Right lobe of liver (tissue), 6 donors: ENCODE measurements at regions not wholly inside any gene's neighbourhood (a gene's known extent, or its start where the extent isn't known, plus 50 kb on each side); places are given as distances from the start of the nearest gene placed in this dataset.

Experiments
- ATAC-seq, 4 donors: fragments of 200-7000 bp; cut with Tn5 transposase; one replicate each; pipeline ENCODE4 v1.9.1; 2020; ENCODE audit warnings: mild to moderate bottlenecking in 4 of 4, moderate library complexity in 4 of 4
- DNase-seq, 3 donors: peaks; one replicate each; pipeline ENCODE4 v3.0.0-alpha.2; 2020
- H3K27ac ChIP-seq, 3 donors: fragments of 200-600 bp; one replicate each; pipeline ENCODE4 v1.8.0; 2022
- H3K27me3 ChIP-seq, 2 donors: fragments of 200-600 bp; one replicate each; pipeline ENCODE4 v1.8.0; 2022
- H3K36me3 ChIP-seq, 4 donors: fragments of 200-600 bp; sonication (generic) in 1 of 4; one replicate each; pipeline versions ENCODE4 v1.5.1 to v1.8.0; 2017 to 2022; ENCODE audit warnings: control low read depth in 1 of 4
- H3K4me1 ChIP-seq, 4 donors: fragments of 200-600 bp; sonication (generic) in 1 of 4; one replicate each; pipeline versions ENCODE4 v1.5.1 to v1.8.0; 2017 to 2022; ENCODE audit warnings: control low read depth in 1 of 4
- H3K4me3 ChIP-seq, 3 donors: fragments of 200-600 bp; one replicate each; pipeline ENCODE4 v1.8.0; 2022
- H3K9me3 ChIP-seq, 4 donors: fragments of 200-600 bp; sonication (generic) in 1 of 4; one replicate each; pipeline versions ENCODE4 v1.5.1 to v1.8.0; 2017 to 2022; ENCODE audit warnings: control low read depth in 1 of 4
- POLR2A ChIP-seq: fragments of 450-650 bp; IDR thresholded peaks from one replicate; pipeline ENCODE4 v1.6.1; 2017; ENCODE audit warnings: antibody characterized with exemption, mild to moderate bottlenecking
- WGBS: methylation state at CpG from one replicate; pipeline ENCODE4 v1.1.6; 2018; ENCODE audit warnings: low coverage, low lambda C conversion rate; ENCODE audit not compliant: insufficient coverage; ENCODE audit errors: missing lambda C conversion rate; 5-methylcytosine and 5-hydroxymethylcytosine counted together
- intact Hi-C, 2 donors: fragments of 100-400 bp; cut with DNase I; formaldehyde crosslinking; loops; one replicate each; pipeline versions ENCODE4 v1.11.2 to v1.14.1; 2022
- TF ChIP-seq, protein P1 (sequence below), 4 donors: fragments of 200-600 bp in 3 of 4; fragments of 450-650 bp in 1 of 4; IDR thresholded peaks; one replicate each; pipeline versions ENCODE4 v1.5.1 to v1.8.0; 2016 to 2022; ENCODE audit warnings: antibody characterized with exemption in 4 of 4, mild to moderate bottlenecking in 2 of 4
- donor health status: DM: no; HTN: yes; CAD: no.
- donor health status: DM: no; HTN: no; CAD: no.
- donor health status: DM: no; HTN: no; CAD: no.
- donor health status: DM: no; HTN: yes; CAD: no.
- donor health status: DM: no; HTN: yes; CAD: no.

- WGBS = 28% methylated on average over 2 of the region's 2 CpGs
- no peaks in the 10 kb centered on the region for H3K4me1 ChIP-seq
- TF ChIP-seq, protein P1, sequence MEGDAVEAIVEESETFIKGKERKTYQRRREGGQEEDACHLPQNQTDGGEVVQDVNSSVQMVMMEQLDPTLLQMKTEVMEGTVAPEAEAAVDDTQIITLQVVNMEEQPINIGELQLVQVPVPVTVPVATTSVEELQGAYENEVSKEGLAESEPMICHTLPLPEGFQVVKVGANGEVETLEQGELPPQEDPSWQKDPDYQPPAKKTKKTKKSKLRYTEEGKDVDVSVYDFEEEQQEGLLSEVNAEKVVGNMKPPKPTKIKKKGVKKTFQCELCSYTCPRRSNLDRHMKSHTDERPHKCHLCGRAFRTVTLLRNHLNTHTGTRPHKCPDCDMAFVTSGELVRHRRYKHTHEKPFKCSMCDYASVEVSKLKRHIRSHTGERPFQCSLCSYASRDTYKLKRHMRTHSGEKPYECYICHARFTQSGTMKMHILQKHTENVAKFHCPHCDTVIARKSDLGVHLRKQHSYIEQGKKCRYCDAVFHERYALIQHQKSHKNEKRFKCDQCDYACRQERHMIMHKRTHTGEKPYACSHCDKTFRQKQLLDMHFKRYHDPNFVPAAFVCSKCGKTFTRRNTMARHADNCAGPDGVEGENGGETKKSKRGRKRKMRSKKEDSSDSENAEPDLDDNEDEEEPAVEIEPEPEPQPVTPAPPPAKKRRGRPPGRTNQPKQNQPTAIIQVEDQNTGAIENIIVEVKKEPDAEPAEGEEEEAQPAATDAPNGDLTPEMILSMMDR (IDR thresholded peaks at IDR 0.05) = no peak
- TF ChIP-seq POLR2A = no peak
- H3K27me3 ChIP-seq = no peaks in the 10 kb centered on the region
- intact Hi-C loops = no loop called here
- DNase-seq (no peak), ATAC-seq (no peak)
- no peak overlapping the region for H3K27ac ChIP-seq
- no peak overlapping the region for H3K4me3 ChIP-seq
- no peaks in the 10 kb centered on the region for H3K9me3 ChIP-seq
- no peaks in the 10 kb centered on the region for H3K36me3 ChIP-seq
Measured at GRCh38 chr14:25628978-25629377, 579.0 kb upstream of the STXBP6 start.

- Histone ChIP-seq H3K4me3 (no peak overlapping the region), H3K27me3 (no peaks in the 10 kb centered on the region), H3K4me1 (no peaks in the 10 kb centered on the region), H3K27ac (no peak overlapping the region), H3K9me3 (no peaks in the 10 kb centered on the region), H3K36me3 (no peaks in the 10 kb centered on the region)
- DNase-seq (no peak), ATAC-seq (no peak)
- intact Hi-C loops = no loop called here
- 58% methylated on average over 2 of the region's 2 CpGs for WGBS
- no peak for TF ChIP-seq POLR2A
Measured at GRCh38 chr14:25628390-25628789, 578.4 kb upstream of the STXBP6 start.

GRCh38 chr14:25626986-25627385, 577.0 kb upstream of the STXBP6 start:
- no peak for TF ChIP-seq POLR2A
- TF ChIP-seq, protein P1 (IDR thresholded peaks at IDR 0.05) = no peak
- 47% methylated on average over 2 of the region's 2 CpGs for WGBS
- H3K27ac ChIP-seq = no peak overlapping the region
- H3K27me3 ChIP-seq = no peaks in the 10 kb centered on the region
- no peaks in the 10 kb centered on the region for H3K9me3 ChIP-seq
- no peak overlapping the region for H3K4me3 ChIP-seq
- no peaks in the 10 kb centered on the region for H3K4me1 ChIP-seq
- H3K36me3 ChIP-seq = no peaks in the 10 kb centered on the region
- ATAC-seq (no peak), DNase-seq (no peak)
- intact Hi-C loops = no loop called here

DNA sequence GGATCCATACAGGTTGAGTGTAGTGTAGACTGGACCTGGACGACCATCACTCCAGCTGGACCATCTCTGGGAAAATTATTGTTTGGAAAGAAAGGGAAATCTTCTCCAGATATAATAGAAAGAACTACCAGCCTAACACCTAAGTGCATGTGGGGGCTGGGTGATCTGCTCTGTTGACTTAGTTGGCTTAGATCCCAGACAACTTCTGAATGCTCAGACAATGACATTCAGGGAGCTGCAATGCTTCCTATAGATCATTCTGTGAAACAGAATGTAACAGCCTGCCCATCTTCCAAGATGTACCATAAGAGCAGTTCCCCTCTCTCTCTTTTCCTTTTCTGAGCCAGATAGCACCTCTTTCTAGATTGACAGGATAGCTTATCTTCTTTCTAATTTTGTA, 572.8 kb upstream of the STXBP6 start:
- Histone ChIP-seq H3K9me3 (no peaks in the 10 kb centered on the region), H3K36me3 (no peaks in the 10 kb centered on the region), H3K4me3 (no peak overlapping the region), H3K27ac (no peak overlapping the region), H3K4me1 (no peaks in the 10 kb centered on the region), H3K27me3 (no peaks in the 10 kb centered on the region)
- intact Hi-C loops = no loop called here
- 10% methylated on average over 1 of the region's 1 CpG for WGBS
- no peak for ATAC-seq
- no peak for DNase-seq
- no peak for TF ChIP-seq POLR2A
- TF ChIP-seq, protein P1 (IDR thresholded peaks at IDR 0.05) = no peak

GRCh38 chr14:25620515-25620914, 570.6 kb upstream of the STXBP6 start:
- no peak overlapping the region for H3K4me3 ChIP-seq
- H3K4me1 ChIP-seq = no peaks in the 10 kb centered on the region
- H3K36me3 ChIP-seq = no peaks in the 10 kb centered on the region
- no peak for ATAC-seq
- no peak for TF ChIP-seq POLR2A
- TF ChIP-seq, protein P1 (IDR thresholded peaks at IDR 0.05) = no peak
- intact Hi-C loops = no loop called here
- H3K27ac ChIP-seq = no peak overlapping the region
- no peaks in the 10 kb centered on the region for H3K9me3 ChIP-seq
- no peak for DNase-seq
- H3K27me3 ChIP-seq = no peaks in the 10 kb centered on the region
